HEK293 (cell line): ENCODE measurements at regions not wholly inside any gene's neighbourhood (a gene's known extent, or its start where the extent isn't known, plus 50 kb on each side); places are given as distances from the start of the nearest gene placed in this dataset.

Experiments
- CTCF ChIA-PET: fragments of 350-600 bp; formaldehyde crosslinking; extraction: SDS; loops from one replicate; lab custom pipeline; 2021; ENCODE audit warnings: antibody characterized with exemption; lab: Yijun Ruan, JAX
- POLR2A ChIA-PET: fragments of 300-600 bp; formaldehyde crosslinking; extraction: SDS; loops from one replicate; lab custom pipeline; 2020; ENCODE audit warnings: antibody characterized with exemption, inconsistent platforms; lab: Yijun Ruan, JAX
- H3K27ac ChIP-seq: fragments of 200-500 bp; sonication (Bioruptor generic); 2 replicates; pipeline ENCODE4 v1.5.1; 2014; ENCODE audit warnings: low read depth, low read length, control low read depth, inconsistent platforms; ENCODE audit errors: extremely low read depth
- H3K36me3 ChIP-seq, 2 experiments: fragments of 200-500 bp in 1 of 2; sonication (Bioruptor generic) in 1 of 2; 1 replicate in 1 of 2; 2 replicates in 1 of 2; pipeline ENCODE4 v1.5.1; 2014 to 2017; ENCODE audit warnings: inconsistent platforms in 2 of 2, low read length in 2 of 2; ENCODE audit not compliant: control insufficient read depth in 2 of 2, insufficient read depth in 1 of 2
- H3K4me1 ChIP-seq: fragments of 200-500 bp; sonication (Bioruptor generic); 2 replicates; pipeline ENCODE4 v1.5.1; 2014; ENCODE audit warnings: mild to moderate bottlenecking, low read length, inconsistent platforms; ENCODE audit not compliant: control insufficient read depth, insufficient read depth
- H3K4me3 ChIP-seq: 2 replicates; pipeline ENCODE4 v1.5.1; 2011; ENCODE audit warnings: low read depth, mild to moderate bottlenecking, control low read depth, low read length, moderate library complexity
- H3K9me3 ChIP-seq: fragments of 200-500 bp; sonication (Bioruptor generic); 2 replicates; pipeline ENCODE4 v1.5.1; 2014; ENCODE audit warnings: low read depth, low read length, inconsistent platforms; ENCODE audit not compliant: control insufficient read depth, insufficient read depth
- BCL6B ChIP-seq: fragments of 450-650 bp; formaldehyde crosslinking; IDR thresholded peaks from 2 replicates; pipeline ENCODE4 v1.5.1; 2017; ENCODE audit warnings: missing biosample characterization, missing genetic modification characterization
- GLIS1 ChIP-seq: fragments of 450-650 bp; formaldehyde crosslinking; IDR thresholded peaks from 2 replicates; pipeline ENCODE4 v1.5.1; 2016; ENCODE audit warnings: missing biosample characterization, missing genetic modification characterization
- KLF7 ChIP-seq: fragments of 450-650 bp; formaldehyde crosslinking; IDR thresholded peaks from 2 replicates; pipeline ENCODE4 v1.5.1; 2016; ENCODE audit warnings: missing biosample characterization, missing genetic modification characterization, borderline replicate concordance
- KLF9 ChIP-seq: fragments of 450-650 bp; formaldehyde crosslinking; IDR thresholded peaks from 2 replicates; pipeline ENCODE4 v1.5.1; 2016; ENCODE audit warnings: missing biosample characterization, missing genetic modification characterization, low read depth
- PATZ1 ChIP-seq: fragments of 450-650 bp; formaldehyde crosslinking; IDR thresholded peaks from 2 replicates; pipeline ENCODE4 v1.5.1; 2016; ENCODE audit warnings: missing biosample characterization, missing genetic modification characterization
- PBX3 ChIP-seq: sonication (generic); formaldehyde crosslinking; IDR thresholded peaks from 2 replicates; pipeline ENCODE4 v1.8.1; 2022; ENCODE audit warnings: mild to moderate bottlenecking, moderate library complexity, missing genetic modification reagents
- PRDM10 ChIP-seq: fragments of 450-650 bp; formaldehyde crosslinking; IDR thresholded peaks from 2 replicates; pipeline ENCODE4 v1.5.1; 2016; ENCODE audit warnings: missing biosample characterization, missing genetic modification characterization
- TRIM28 ChIP-seq: IDR thresholded peaks from 2 replicates; pipeline ENCODE4 v1.6.1; 2011; ENCODE audit warnings: low read length, control low read depth, borderline replicate concordance
- ZBTB17 ChIP-seq: fragments of 450-650 bp; formaldehyde crosslinking; IDR thresholded peaks from 2 replicates; pipeline ENCODE4 v1.5.1; 2016; ENCODE audit warnings: missing biosample characterization, missing genetic modification characterization
- ZFP37 ChIP-seq: fragments of 450-650 bp; formaldehyde crosslinking; IDR thresholded peaks from 2 replicates; pipeline ENCODE4 v1.5.1; 2016; ENCODE audit warnings: missing biosample characterization, missing genetic modification characterization
- ZNF155 ChIP-seq: fragments of 450-650 bp; formaldehyde crosslinking; IDR thresholded peaks from 2 replicates; pipeline ENCODE4 v1.5.1; 2016; ENCODE audit warnings: missing biosample characterization, missing genetic modification characterization
- ZNF157 ChIP-seq: fragments of 450-650 bp; formaldehyde crosslinking; IDR thresholded peaks from 2 replicates; pipeline ENCODE4 v1.5.1; 2016; ENCODE audit warnings: missing biosample characterization, missing genetic modification characterization
- ZNF16 ChIP-seq: fragments of 450-650 bp; formaldehyde crosslinking; IDR thresholded peaks from 2 replicates; pipeline ENCODE4 v1.5.1; 2016; ENCODE audit warnings: low read depth, missing biosample characterization, missing genetic modification characterization
- ZNF214 ChIP-seq: fragments of 450-650 bp; formaldehyde crosslinking; IDR thresholded peaks from 2 replicates; pipeline ENCODE4 v1.5.1; 2017; ENCODE audit warnings: missing biosample characterization, mild to moderate bottlenecking, missing genetic modification characterization, borderline replicate concordance
- ZNF37A ChIP-seq: fragments of 450-650 bp; IDR thresholded peaks from 2 replicates; pipeline ENCODE4 v1.5.1; 2018; ENCODE audit warnings: missing biosample characterization, missing genetic modification characterization
- ZNF521 ChIP-seq: fragments of 450-650 bp; formaldehyde crosslinking; IDR thresholded peaks from 2 replicates; pipeline ENCODE4 v1.5.1; 2017; ENCODE audit warnings: missing biosample characterization, mild to moderate bottlenecking, missing genetic modification characterization
- ZNF777 ChIP-seq: fragments of 450-650 bp; formaldehyde crosslinking; IDR thresholded peaks from 2 replicates; pipeline ENCODE4 v1.5.1; 2017; ENCODE audit warnings: missing biosample characterization, missing genetic modification characterization, borderline replicate concordance
- ZSCAN5A ChIP-seq: fragments of 450-650 bp; formaldehyde crosslinking; IDR thresholded peaks from 2 replicates; pipeline ENCODE4 v1.5.1; 2016; ENCODE audit warnings: missing biosample characterization, missing genetic modification characterization

GRCh38 chr20:22346716-22347115, 237.7 kb downstream of the FOXA2 start:
- POLR2A ChIA-PET, result no interaction called here
- no peak for TF ChIP-seq TRIM28
- no peak for TF ChIP-seq ZNF155 (tag by site-specific recombination)
- no peak for TF ChIP-seq BCL6B (tag by site-specific recombination)
- no peak for TF ChIP-seq GLIS1 (tag by site-specific recombination)
- no peak for TF ChIP-seq ZNF16 (tag by site-specific recombination)
- TF ChIP-seq PATZ1 (tag by site-specific recombination), result no peak
- TF ChIP-seq KLF7, result no peak
- no peak for TF ChIP-seq ZBTB17 (tag by site-specific recombination)
- no peak for TF ChIP-seq PBX3 (CRISPR knock-in tag)
- Histone ChIP-seq H3K9me3 (no peaks in the 10 kb centered on the region), H3K27ac (no peak overlapping the region), H3K4me1 (no peaks in the 10 kb centered on the region), H3K36me3 (no peaks in the 10 kb centered on the region), H3K4me3 (no peak overlapping the region)
- CTCF ChIA-PET, result interaction anchor here (1.0 to 2.9 kb wide), 2 partner anchors 8 to 106 kb away, joined by 3 to 15 read pairs; no protein-coding TSS in a partner anchor

- Histone ChIP-seq H3K36me3 (no peaks in the 10 kb centered on the region), H3K9me3 (no peaks in the 10 kb centered on the region), H3K27ac (no peak overlapping the region), H3K4me1 (no peaks in the 10 kb centered on the region), H3K4me3 (no peak overlapping the region)
- ChIA-PET POLR2A (no interaction called here), CTCF (no interaction called here)
- no peak for TF ChIP-seq ZNF37A
These were observed 240.8 kb downstream of the FOXA2 start for GRCh38 chr20:22343612-22344011.

- ChIA-PET CTCF (interaction anchor here (0.6 to 6.0 kb wide), 8 partner anchors 10 to 893 kb away, joined by 3 to 109 read pairs (median 4); no protein-coding TSS in a partner anchor), POLR2A (no interaction called here)
- Histone ChIP-seq H3K4me3 (no peak overlapping the region), H3K27ac (no peak overlapping the region), H3K4me1 (no peaks in the 10 kb centered on the region), H3K36me3 (no peaks in the 10 kb centered on the region), H3K9me3 (no peaks in the 10 kb centered on the region)
- TF ChIP-seq ZFP37 (tag by site-specific recombination), result no peak
- TF ChIP-seq ZNF777 (tag by site-specific recombination), result no peak
- no peak for TF ChIP-seq ZNF214
- TF ChIP-seq ZNF521 (tag by site-specific recombination), result no peak
- no peak for TF ChIP-seq ZSCAN5A (tag by site-specific recombination)
- no peak for TF ChIP-seq KLF9 (tag by site-specific recombination)
- TF ChIP-seq PRDM10 (tag by site-specific recombination), result no peak
- TF ChIP-seq ZNF157 (tag by site-specific recombination), result no peak
These were observed 242.0 kb downstream of the FOXA2 start for GRCh38 chr20:22342410-22342809.
